HUES64 (cell line): ENCODE measurements at regions not wholly inside any gene's neighbourhood (a gene's known extent, or its start where the extent isn't known, plus 50 kb on each side); places are given as distances from the start of the nearest gene placed in this dataset.

Experiments
- H3K27ac ChIP-seq: 2 replicates; pipeline ENCODE4 v1.7.0; 2013; ENCODE audit warnings: low read depth, low read length, inconsistent platforms
- H3K27me3 ChIP-seq: 2 replicates; pipeline ENCODE4 v1.6.1; 2013; ENCODE audit warnings: mild to moderate bottlenecking, low read length; ENCODE audit not compliant: insufficient read depth
- H3K36me3 ChIP-seq: 2 replicates; pipeline ENCODE4 v1.6.1; 2013; ENCODE audit warnings: mild to moderate bottlenecking, low read length; ENCODE audit not compliant: insufficient read depth
- H3K4me1 ChIP-seq: 2 replicates; pipeline ENCODE4 v1.6.1; 2013; ENCODE audit warnings: mild to moderate bottlenecking, low read length, moderate library complexity; ENCODE audit not compliant: insufficient read depth
- H3K4me3 ChIP-seq: 2 replicates; pipeline ENCODE4 v1.5.1; 2013; ENCODE audit warnings: mild to moderate bottlenecking, low read length, moderate library complexity
- H3K9ac ChIP-seq: 2 replicates; pipeline ENCODE4 v1.6.1; 2013; ENCODE audit warnings: mild to moderate bottlenecking, low read depth, low read length
- H3K9me3 ChIP-seq: 2 replicates; pipeline ENCODE4 v1.6.1; 2013; ENCODE audit warnings: low read depth, low read length; ENCODE audit not compliant: insufficient read depth
- WGBS: fragments of 150-250, 120-280 bp; methylation state at CpG from one replicate; pipeline ENCODE4 v1.1.7; 2013; ENCODE audit warnings: missing lambda C conversion rate; 5-methylcytosine and 5-hydroxymethylcytosine counted together

DNA sequence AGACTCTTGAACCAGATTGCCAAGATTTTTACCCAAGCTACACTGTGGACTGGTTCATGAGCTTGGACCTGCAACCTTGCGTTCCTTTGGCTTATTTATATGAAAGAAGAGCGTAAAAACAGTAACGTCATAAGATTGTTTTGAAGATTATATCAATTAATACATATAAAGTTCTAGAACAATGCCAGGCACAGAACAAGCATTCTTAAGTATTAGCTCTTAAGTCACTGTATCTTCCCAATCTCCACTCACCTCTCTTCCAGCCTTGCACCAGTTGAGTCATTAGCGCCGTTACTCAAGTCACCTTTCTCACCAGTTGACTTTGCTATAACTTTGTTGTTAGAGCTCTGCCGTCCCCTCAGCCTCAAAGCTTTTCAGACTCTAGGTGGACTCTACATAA is 415.7 kb downstream of the PLK2 start:
- H3K4me3 ChIP-seq = no peak overlapping the region
- no peaks in the 10 kb centered on the region for H3K4me1 ChIP-seq
- H3K9ac ChIP-seq = no peak overlapping the region
- no peaks in the 10 kb centered on the region for H3K36me3 ChIP-seq
- 98% methylated on average over 3 of the region's 6 CpGs for WGBS
- no peak overlapping the region for H3K27ac ChIP-seq
- H3K9me3 ChIP-seq = no peaks in the 10 kb centered on the region
- H3K27me3 ChIP-seq = no peaks in the 10 kb centered on the region

DNA sequence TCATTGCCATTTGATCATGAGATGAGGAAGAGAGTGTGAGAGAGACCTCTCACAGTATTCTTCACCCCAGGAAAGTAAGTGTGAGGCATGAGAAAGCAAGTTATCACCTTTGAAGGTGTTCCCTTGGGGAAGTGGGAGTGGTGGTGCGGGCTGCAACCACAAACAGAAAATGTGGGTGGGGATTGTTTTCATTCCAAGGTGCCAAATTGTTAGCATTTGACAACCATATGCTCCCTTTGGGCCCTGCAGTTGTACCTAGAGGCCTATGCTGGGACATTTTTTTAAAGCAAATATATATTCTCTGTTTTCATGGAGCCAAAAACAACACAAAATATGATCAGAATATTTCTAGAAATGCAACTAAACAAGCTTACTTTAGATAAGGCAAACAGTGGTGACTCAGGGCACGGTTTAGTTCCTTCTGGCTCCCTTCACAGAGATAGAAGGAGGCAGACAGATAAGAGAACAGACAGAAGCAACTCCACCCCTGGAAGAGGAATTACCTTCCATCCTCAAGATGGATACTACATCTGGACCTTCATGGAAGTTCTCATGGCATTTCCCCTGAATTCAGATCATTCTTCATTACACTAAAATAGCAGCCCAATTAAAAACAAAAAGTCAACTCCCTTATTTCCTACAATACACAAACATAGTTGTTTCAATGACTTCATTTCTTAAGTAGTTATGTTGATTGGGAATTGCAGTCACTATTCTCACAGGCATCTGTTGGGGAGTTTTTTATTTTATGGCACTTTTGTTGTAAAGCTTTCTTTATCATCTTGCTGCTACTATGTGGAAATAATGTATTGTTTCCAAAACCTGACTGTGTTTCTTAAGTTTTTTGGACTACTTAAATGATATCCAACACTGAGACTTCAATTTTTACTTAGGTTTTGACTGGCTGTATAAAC is 416.6 kb downstream of the PLK2 start:
- Histone ChIP-seq H3K27ac (no peak overlapping the region), H3K27me3 (no peaks in the 10 kb centered on the region), H3K4me1 (no peaks in the 10 kb centered on the region), H3K9ac (no peak overlapping the region), H3K4me3 (no peak overlapping the region), H3K36me3 (no peaks in the 10 kb centered on the region), H3K9me3 (no peaks in the 10 kb centered on the region)
- WGBS = 82% methylated on average over 2 of the region's 2 CpGs

- no peak overlapping the region for H3K9ac ChIP-seq
- no peak overlapping the region for H3K27ac ChIP-seq
- no peaks in the 10 kb centered on the region for H3K9me3 ChIP-seq
- 98% methylated on average over 3 of the region's 3 CpGs for WGBS
- H3K4me3 ChIP-seq = no peak overlapping the region
- H3K4me1 ChIP-seq = no peaks in the 10 kb centered on the region
- no peaks in the 10 kb centered on the region for H3K36me3 ChIP-seq
- no peaks in the 10 kb centered on the region for H3K27me3 ChIP-seq
These were observed 418.0 kb downstream of the PLK2 start for GRCh38 chr5:58041884-58042283.

GRCh38 chr5:58040846-58041245 is 419.0 kb downstream of the PLK2 start:
- H3K4me3 ChIP-seq = no peak overlapping the region
- H3K9ac ChIP-seq = no peak overlapping the region
- H3K36me3 ChIP-seq = no peaks in the 10 kb centered on the region
- no peaks in the 10 kb centered on the region for H3K4me1 ChIP-seq
- no peaks in the 10 kb centered on the region for H3K9me3 ChIP-seq
- no peaks in the 10 kb centered on the region for H3K27me3 ChIP-seq
- H3K27ac ChIP-seq = no peak overlapping the region
- no CpG with 5 or more reads among the region's 1 CpG for WGBS

DNA sequence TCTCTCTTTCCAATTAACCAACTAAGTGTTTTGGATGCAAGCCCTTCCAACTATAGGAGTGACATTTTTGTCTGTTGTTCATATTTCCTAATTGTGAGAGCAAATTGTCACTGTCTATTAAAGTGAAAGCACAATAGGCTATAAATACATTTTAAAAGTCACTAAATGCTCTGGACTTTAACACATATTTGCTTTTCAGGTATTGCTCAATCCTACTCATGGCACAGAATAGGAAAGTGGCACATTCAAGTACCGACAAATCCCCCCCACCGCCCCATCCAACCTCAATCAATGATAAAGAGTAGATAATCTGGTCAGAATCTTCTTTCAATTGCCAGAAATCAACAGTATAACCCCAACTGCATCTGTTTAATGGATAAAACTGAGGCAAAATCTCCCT is 419.8 kb downstream of the PLK2 start:
- H3K4me1 ChIP-seq = no peaks in the 10 kb centered on the region
- H3K27me3 ChIP-seq = no peaks in the 10 kb centered on the region
- WGBS = 50% methylated on average over 2 of the region's 2 CpGs

DNA sequence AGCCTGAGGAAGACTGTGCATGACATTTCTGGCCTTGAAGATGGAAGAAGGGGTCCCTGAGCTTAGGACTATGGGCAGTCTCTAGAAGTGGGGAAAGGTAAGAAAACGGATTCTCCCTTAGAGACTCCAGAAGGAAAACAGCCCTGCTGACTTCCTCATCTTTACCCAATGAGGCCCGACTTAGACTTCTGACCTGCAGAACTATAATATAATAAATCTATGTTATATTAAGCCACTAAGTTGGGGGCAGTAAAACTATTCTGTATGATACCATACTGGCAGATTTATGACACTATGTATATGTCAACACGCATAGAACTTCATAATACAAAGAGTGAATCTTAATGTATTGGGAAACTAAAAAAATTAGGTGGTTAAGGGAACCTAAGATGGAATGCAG is 422.0 kb downstream of the PLK2 start:
- H3K27ac ChIP-seq = no peak overlapping the region
- no peaks in the 10 kb centered on the region for H3K4me1 ChIP-seq
- WGBS = no CpG with 5 or more reads among the region's 3 CpGs
- H3K9ac ChIP-seq = no peak overlapping the region
- no peaks in the 10 kb centered on the region for H3K9me3 ChIP-seq
- H3K27me3 ChIP-seq = no peaks in the 10 kb centered on the region
- H3K36me3 ChIP-seq = no peaks in the 10 kb centered on the region
- no peak overlapping the region for H3K4me3 ChIP-seq

More for the DNA sequence above, 419.8 kb downstream of the PLK2 start:
- Histone ChIP-seq H3K36me3 (no peaks in the 10 kb centered on the region), H3K27ac (no peak overlapping the region), H3K4me3 (no peak overlapping the region), H3K9ac (no peak overlapping the region), H3K9me3 (no peaks in the 10 kb centered on the region)

GRCh38 chr5:58025809-58026208 is 434.1 kb downstream of the PLK2 start:
- Histone ChIP-seq H3K9ac (no peak overlapping the region), H3K27me3 (no peaks in the 10 kb centered on the region), H3K9me3 (no peaks in the 10 kb centered on the region), H3K27ac (no peak overlapping the region), H3K4me1 (no peaks in the 10 kb centered on the region), H3K4me3 (no peak overlapping the region), H3K36me3 (no peaks in the 10 kb centered on the region)
- WGBS = 97% methylated on average over 1 of the region's 1 CpG

DNA sequence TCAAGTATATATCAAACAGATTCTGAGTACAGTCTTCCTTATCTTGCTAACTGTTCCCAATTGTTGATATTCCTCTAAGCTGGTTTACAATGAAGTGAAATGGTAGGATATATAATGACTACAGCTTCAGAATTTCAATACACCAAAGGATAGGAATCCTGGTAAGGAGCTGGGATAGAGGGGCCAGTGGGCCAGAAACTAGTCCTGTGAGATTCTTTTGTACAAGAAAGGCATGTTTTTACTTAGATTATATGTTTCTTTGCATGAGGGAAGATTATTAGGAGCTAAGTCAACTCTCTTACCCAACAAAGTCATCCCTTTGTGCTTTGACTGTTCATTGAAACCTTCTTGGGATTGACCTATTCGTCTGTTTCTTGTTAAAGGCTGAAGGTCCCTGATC is 435.7 kb downstream of the PLK2 start:
- no peaks in the 10 kb centered on the region for H3K4me1 ChIP-seq
- no peak overlapping the region for H3K4me3 ChIP-seq
- no peaks in the 10 kb centered on the region for H3K36me3 ChIP-seq
- H3K9me3 ChIP-seq = no peaks in the 10 kb centered on the region
- WGBS = 0% methylated on average over 1 of the region's 1 CpG
- no peak overlapping the region for H3K27ac ChIP-seq
- no peaks in the 10 kb centered on the region for H3K27me3 ChIP-seq
- no peak overlapping the region for H3K9ac ChIP-seq

DNA sequence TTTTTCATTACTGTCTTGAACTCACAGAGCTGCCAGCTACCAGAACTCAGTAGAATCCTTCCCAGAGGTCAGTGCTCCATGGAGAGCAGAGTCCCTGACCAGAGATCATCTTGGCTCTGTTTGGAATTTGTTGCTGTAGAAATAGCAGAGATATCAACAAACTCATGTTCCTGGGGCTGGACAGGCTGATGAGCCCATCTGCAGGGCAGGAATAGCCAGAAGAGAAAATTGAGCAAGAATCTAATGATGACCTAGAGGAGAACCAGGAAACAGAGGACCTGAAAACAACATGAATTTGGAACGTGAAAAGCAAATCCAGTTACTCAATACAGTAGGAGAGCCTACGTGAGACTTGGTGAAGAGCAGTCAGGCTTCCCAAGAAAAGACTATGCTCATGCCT is 437.8 kb downstream of the PLK2 start:
- Histone ChIP-seq H3K4me3 (no peak overlapping the region), H3K4me1 (no peaks in the 10 kb centered on the region), H3K9me3 (no peaks in the 10 kb centered on the region), H3K27ac (no peak overlapping the region), H3K9ac (no peak overlapping the region), H3K27me3 (no peaks in the 10 kb centered on the region), H3K36me3 (no peaks in the 10 kb centered on the region)
- 96% methylated on average over 2 of the region's 2 CpGs for WGBS

GRCh38 chr5:58021466-58021865 is 438.4 kb downstream of the PLK2 start:
- Histone ChIP-seq H3K36me3 (no peaks in the 10 kb centered on the region), H3K9ac (no peak overlapping the region), H3K27me3 (no peaks in the 10 kb centered on the region), H3K4me3 (no peak overlapping the region), H3K27ac (no peak overlapping the region), H3K4me1 (no peaks in the 10 kb centered on the region), H3K9me3 (no peaks in the 10 kb centered on the region)
- 91% methylated on average over 2 of the region's 3 CpGs for WGBS

GRCh38 chr5:58019614-58020013 is 440.3 kb downstream of the PLK2 start:
- Histone ChIP-seq H3K27ac (no peak overlapping the region), H3K27me3 (no peaks in the 10 kb centered on the region), H3K4me1 (no peaks in the 10 kb centered on the region), H3K9ac (no peak overlapping the region), H3K4me3 (no peak overlapping the region), H3K9me3 (no peaks in the 10 kb centered on the region), H3K36me3 (no peaks in the 10 kb centered on the region)
- WGBS = 94% methylated on average over 3 of the region's 3 CpGs

- no peak overlapping the region for H3K4me3 ChIP-seq
These were observed 441.9 kb downstream of the PLK2 start for GRCh38 chr5:58018016-58018415.

More at GRCh38 chr5:58018016-58018415, 441.9 kb downstream of the PLK2 start:
- Histone ChIP-seq H3K27ac (no peak overlapping the region), H3K9me3 (no peaks in the 10 kb centered on the region), H3K9ac (no peak overlapping the region), H3K27me3 (no peaks in the 10 kb centered on the region), H3K36me3 (no peaks in the 10 kb centered on the region), H3K4me1 (no peaks in the 10 kb centered on the region)
- WGBS = 86% methylated on average over 1 of the region's 1 CpG
